HCT116 (cell line): ENCODE measurements at regions not wholly inside any gene's neighbourhood (a gene's known extent, or its start where the extent isn't known, plus 50 kb on each side); places are given as distances from the start of the nearest gene placed in this dataset.

Experiments used
- ATAC-seq: fragments of 200-7000 bp; cut with Tn5 transposase; 2 replicates; pipeline ENCODE4 v1.9.1; 2020; ENCODE audit warnings: mild to moderate bottlenecking, moderate library complexity
- BruUV-seq: library from RNA; stranded (reverse); fragments of 400-500 nt; replicated peaks from 2 replicates; lab custom pipeline; 2021; lab: Mats Ljungman, UMichigan
- CTCF ChIA-PET: fragments of 300-600 bp; sonication (Branson Sonifier 250); formaldehyde crosslinking; loops from one replicate; lab custom pipeline; 2021; ENCODE audit warnings: antibody characterized with exemption; lab: Charles Lee
- POLR2A ChIA-PET: fragments of 300-600, 350-600 bp; sonication (Branson Sonifier 250); formaldehyde crosslinking; loops from one replicate; lab custom pipeline; 2021; ENCODE audit warnings: antibody characterized with exemption; lab: Charles Lee
- RAD21 ChIA-PET, 2 experiments: fragments of 300-600 bp; sonication (Branson Sonifier 250); formaldehyde crosslinking; loops; one replicate each; lab custom pipeline; 2023; ENCODE audit warnings: low total read pairs in 2 of 2; ENCODE audit not compliant: uncharacterized antibody in 2 of 2, unreplicated experiment in 2 of 2, low non-redundant PET in 1 of 2; lab: Charles Lee
- DNase-seq: peaks from one replicate; pipeline ENCODE4 v3.0.0-alpha.2; 2010; ENCODE audit warnings: low read depth, low spot score
- H2AFZ ChIP-seq: fragments of 200-600 bp; shearing (Covaris generic), sonication (generic); 2 replicates; pipeline ENCODE4 v1.6.1; 2017; ENCODE audit warnings: low read depth, mixed run types, mixed read lengths, antibody characterized with exemption, low read length; ENCODE audit not compliant: poor library complexity, severe bottlenecking
- H3K27ac ChIP-seq: 2 replicates; pipeline ENCODE4 v1.5.1; 2012; ENCODE audit warnings: low read depth, low read length
- H3K27me3 ChIP-seq: fragments of 200-600 bp; sonication (generic); 2 replicates; pipeline ENCODE4 v1.6.1; 2016; ENCODE audit warnings: mixed run types, low read length, mixed read lengths; ENCODE audit not compliant: insufficient read depth
- H3K36me3 ChIP-seq, 2 experiments: fragments of 200-500 bp in 1 of 2; fragments of 200-600 bp in 1 of 2; sonication (Bioruptor generic) in 1 of 2; sonication (generic) in 1 of 2; 2 replicates each; pipeline versions ENCODE4 v1.5.1 to v1.6.1; 2014 to 2016; ENCODE audit warnings: low read length in 2 of 2, inconsistent platforms in 1 of 2, mixed read lengths in 1 of 2, mixed run types in 1 of 2; ENCODE audit not compliant: insufficient read depth in 2 of 2, control insufficient read depth in 1 of 2
- H3K4me1 ChIP-seq, 2 experiments: fragments of 200-600 bp in 1 of 2; sonication (generic) in 1 of 2; 2 replicates each; pipeline versions ENCODE4 v1.5.1 to v1.6.1; 2012 to 2017; ENCODE audit warnings: low read length in 2 of 2, inconsistent platforms in 1 of 2, mild to moderate bottlenecking in 1 of 2, mixed read lengths in 1 of 2, mixed run types in 1 of 2, moderate library complexity in 1 of 2; ENCODE audit not compliant: insufficient read depth in 2 of 2, control insufficient read depth in 1 of 2
- H3K4me2 ChIP-seq: fragments of 200-600 bp; sonication (generic); 2 replicates; pipeline ENCODE4 v1.6.1; 2017; ENCODE audit warnings: mixed run types, low read length, mixed read lengths
- H3K4me3 ChIP-seq, 2 experiments: fragments of 200-600 bp in 1 of 2; sonication (generic) in 1 of 2; replicated peaks in 1 of 2; 2 replicates each; pipeline ENCODE4 v1.5.1; 2011 to 2016; ENCODE audit warnings: low read length in 2 of 2, control low read depth in 1 of 2, low read depth in 1 of 2, mild to moderate bottlenecking in 1 of 2, mixed read lengths in 1 of 2, mixed run types in 1 of 2
- H3K79me2 ChIP-seq: fragments of 200-600 bp; sonication (generic); 2 replicates; pipeline ENCODE4 v1.6.1; 2017; ENCODE audit warnings: mild to moderate bottlenecking, mixed run types, low read length, moderate library complexity, mixed read lengths; ENCODE audit not compliant: insufficient read depth
- H3K9ac ChIP-seq: fragments of 200-600 bp; sonication (generic); 2 replicates; pipeline ENCODE4 v1.6.1; 2016; ENCODE audit warnings: low read length, mixed read lengths
- H3K9me2 ChIP-seq: fragments of 200-600 bp; sonication (generic), shearing (Covaris generic); 2 replicates; pipeline ENCODE4 v1.6.1; 2017; ENCODE audit warnings: mixed run types, mild to moderate bottlenecking, moderate library complexity; ENCODE audit not compliant: insufficient read depth
- H3K9me3 ChIP-seq, 2 experiments: fragments of 200-500 bp in 1 of 2; fragments of 200-600 bp in 1 of 2; sonication (Bioruptor generic) in 1 of 2; sonication (generic) in 1 of 2; 2 replicates each; pipeline ENCODE4 v1.6.1; 2014 to 2017; ENCODE audit warnings: low read length in 2 of 2, mixed read lengths in 2 of 2, inconsistent platforms in 1 of 2, low read depth in 1 of 2, mild to moderate bottlenecking in 1 of 2, mixed run types in 1 of 2, moderate library complexity in 1 of 2; ENCODE audit not compliant: control insufficient read depth in 1 of 2, insufficient read depth in 1 of 2
- H4K20me1 ChIP-seq: fragments of 200-600 bp; sonication (generic), shearing (Covaris generic); 2 replicates; pipeline ENCODE4 v1.6.1; 2017; ENCODE audit warnings: mixed run types, mild to moderate bottlenecking, moderate library complexity; ENCODE audit not compliant: insufficient read depth
- ATF3 ChIP-seq: IDR thresholded peaks from 2 replicates; pipeline ENCODE4 v1.6.1; 2012
- CEBPB ChIP-seq: IDR thresholded peaks from 2 replicates; pipeline ENCODE4 v1.6.1; 2012; ENCODE audit warnings: low read depth
- EZH2 ChIP-seq: fragments of 200-600 bp; sonication (generic); IDR thresholded peaks from 2 replicates; pipeline ENCODE4 v1.6.1; 2017; ENCODE audit warnings: antibody characterized with exemption, mixed run types
- FOSL1 ChIP-seq: IDR thresholded peaks from 2 replicates; pipeline ENCODE4 v1.6.1; 2012; ENCODE audit warnings: low read depth
- POLR2A ChIP-seq: IDR thresholded peaks from 2 replicates; pipeline ENCODE4 v1.7.0; 2011; ENCODE audit warnings: borderline replicate concordance; ENCODE audit not compliant: insufficient read depth, insufficient read length; ENCODE audit errors: extremely low read depth
- SP1 ChIP-seq: IDR thresholded peaks from 2 replicates; pipeline ENCODE4 v1.6.1; 2012; ENCODE audit warnings: low read depth
- YY1 ChIP-seq: IDR thresholded peaks from 2 replicates; pipeline ENCODE4 v1.6.1; 2011; ENCODE audit warnings: low read length, low read depth, moderate library complexity, mild to moderate bottlenecking; ENCODE audit not compliant: insufficient replicate concordance; ENCODE audit errors: extremely low read depth
- intact Hi-C: fragments of 100-400 bp; cut with micrococcal nuclease; formaldehyde crosslinking; loops from 2 replicates; pipeline ENCODE4 v1.10.0; 2022

GRCh38 chr5:5586721-5587120 is 164.2 kb downstream of the ICE1 start:
- no peak overlapping the region for H3K4me3 ChIP-seq
- TF ChIP-seq ATF3: no peak
- no peak for TF ChIP-seq FOSL1
- H3K79me2 ChIP-seq: no peaks in the 10 kb centered on the region
- ChIA-PET CTCF (no interaction called here), RAD21 (no interaction called here), POLR2A (interaction anchor here (2.1 kb wide), 1 partner anchor 12 kb away, joined by 7 read pairs; no protein-coding TSS in a partner anchor)
- no peak for ATAC-seq
- peaks cover 28% of the 10 kb centered on the region for H3K27me3 ChIP-seq
- intact Hi-C loops: no loop called here
- no peak for DNase-seq
- no peak overlapping the region for H3K9ac ChIP-seq
- H3K4me2 ChIP-seq: no peak overlapping the region
- no peaks in the 10 kb centered on the region for H3K4me1 ChIP-seq
- H3K27ac ChIP-seq: no peak overlapping the region
- H3K9me2 ChIP-seq: no peaks in the 10 kb centered on the region
- H3K36me3 ChIP-seq: no peaks in the 10 kb centered on the region
- no TSS peak for BruUV-seq
- H3K9me3 ChIP-seq: no peaks in the 10 kb centered on the region
- H4K20me1 ChIP-seq: no peaks in the 10 kb centered on the region
- H2AFZ ChIP-seq: no peak overlapping the region

GRCh38 chr5:5585751-5586341 is 163.4 kb downstream of the ICE1 start:
- Histone ChIP-seq H4K20me1 (no peaks in the 10 kb centered on the region), H3K9me3 (no peaks in the 10 kb centered on the region), H3K36me3 (no peaks in the 10 kb centered on the region), H2AFZ (no peak overlapping the region), H3K4me3 (no peak overlapping the region), H3K9me2 (no peaks in the 10 kb centered on the region), H3K4me2 (no peak overlapping the region), H3K79me2 (no peaks in the 10 kb centered on the region), H3K4me1 (no peaks in the 10 kb centered on the region), H3K27ac (no peak overlapping the region), H3K27me3 (peaks cover 31% of the 10 kb centered on the region), H3K9ac (no peak overlapping the region)
- RAD21 ChIA-PET: no interaction called here
- POLR2A ChIA-PET: interaction anchor here (2.1 kb wide), 1 partner anchor 13 kb away, joined by 7 read pairs; no protein-coding TSS in a partner anchor
- TF ChIP-seq ATF3 (peak; percentile 67; the same call in 1 of the 2 replicates), POLR2A (no peak), SP1 (peak; percentile 20; the same call in 1 of the 2 replicates), YY1 (no peak), EZH2 (no peak), CEBPB (peak; percentile 92)
- intact Hi-C loops: no loop called here
- no TSS peak for BruUV-seq
- no peak for DNase-seq
- CTCF ChIA-PET: no interaction called here
- no peak for ATAC-seq
